ENCODE measurements at regions not wholly inside any gene's neighbourhood (a gene's known extent, or its start where the extent isn't known, plus 50 kb on each side); places are given as distances from the start of the nearest gene placed in this dataset.

- TF ChIP-seq, protein P1, sequence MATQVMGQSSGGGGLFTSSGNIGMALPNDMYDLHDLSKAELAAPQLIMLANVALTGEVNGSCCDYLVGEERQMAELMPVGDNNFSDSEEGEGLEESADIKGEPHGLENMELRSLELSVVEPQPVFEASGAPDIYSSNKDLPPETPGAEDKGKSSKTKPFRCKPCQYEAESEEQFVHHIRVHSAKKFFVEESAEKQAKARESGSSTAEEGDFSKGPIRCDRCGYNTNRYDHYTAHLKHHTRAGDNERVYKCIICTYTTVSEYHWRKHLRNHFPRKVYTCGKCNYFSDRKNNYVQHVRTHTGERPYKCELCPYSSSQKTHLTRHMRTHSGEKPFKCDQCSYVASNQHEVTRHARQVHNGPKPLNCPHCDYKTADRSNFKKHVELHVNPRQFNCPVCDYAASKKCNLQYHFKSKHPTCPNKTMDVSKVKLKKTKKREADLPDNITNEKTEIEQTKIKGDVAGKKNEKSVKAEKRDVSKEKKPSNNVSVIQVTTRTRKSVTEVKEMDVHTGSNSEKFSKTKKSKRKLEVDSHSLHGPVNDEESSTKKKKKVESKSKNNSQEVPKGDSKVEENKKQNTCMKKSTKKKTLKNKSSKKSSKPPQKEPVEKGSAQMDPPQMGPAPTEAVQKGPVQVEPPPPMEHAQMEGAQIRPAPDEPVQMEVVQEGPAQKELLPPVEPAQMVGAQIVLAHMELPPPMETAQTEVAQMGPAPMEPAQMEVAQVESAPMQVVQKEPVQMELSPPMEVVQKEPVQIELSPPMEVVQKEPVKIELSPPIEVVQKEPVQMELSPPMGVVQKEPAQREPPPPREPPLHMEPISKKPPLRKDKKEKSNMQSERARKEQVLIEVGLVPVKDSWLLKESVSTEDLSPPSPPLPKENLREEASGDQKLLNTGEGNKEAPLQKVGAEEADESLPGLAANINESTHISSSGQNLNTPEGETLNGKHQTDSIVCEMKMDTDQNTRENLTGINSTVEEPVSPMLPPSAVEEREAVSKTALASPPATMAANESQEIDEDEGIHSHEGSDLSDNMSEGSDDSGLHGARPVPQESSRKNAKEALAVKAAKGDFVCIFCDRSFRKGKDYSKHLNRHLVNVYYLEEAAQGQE (IDR thresholded peaks at IDR 0.05; ENCODE audit: insufficient read depth in 1 of 2, low read depth in 2 of 2, low read length in 2 of 2) = no peak
- TF ChIP-seq POLR2AphosphoS5 (IDR thresholded peaks at IDR 0.05; ENCODE audit: low read depth, low read length) = no peak
- no peak for TF ChIP-seq TAF1 (IDR thresholded peaks at IDR 0.05; ENCODE audit: borderline replicate concordance, insufficient read depth, low read length)
Observed at GRCh38 chr3:117618462-117618861, 908.9 kb downstream of the TUSC7 start.

Data from PFSK-1 (cell line).